ENCODE measurements at regions not wholly inside any gene's neighbourhood (a gene's known extent, or its start where the extent isn't known, plus 50 kb on each side); places are given as distances from the start of the nearest gene placed in this dataset.

GRCh38 chr2:226076529-226076928, 677.0 kb downstream of the NYAP2 start:
- H3K36me3 ChIP-seq (ENCODE audit: control insufficient read depth in 4 of 4, insufficient read depth in 3 of 4, low read depth in 1 of 4, low read length in 3 of 4) = no peaks in the 10 kb centered on the region
- TF ChIP-seq MAX (IDR thresholded peaks at IDR 0.05) (no peak), RXRA (IDR thresholded peaks at IDR 0.05) (no peak), FOXA2 (IDR thresholded peaks at IDR 0.05) (no peak), TAF1 (conservative IDR thresholded peaks at IDR 0.05) (no peak), FOXA1 (IDR thresholded peaks at IDR 0.05) (no peak), EGR1 (IDR thresholded peaks at IDR 0.05; ENCODE audit: low read depth in 2 of 2) (no peak), ATF3 (IDR thresholded peaks at IDR 0.05) (no peak), HNF4G (IDR thresholded peaks at IDR 0.05) (no peak), HNF4A (conservative IDR thresholded peaks at IDR 0.05) (no peak), CTCF (IDR thresholded peaks at IDR 0.05; ENCODE audit: low read depth, low read length, missing input control) (no peak), NR2F2 (IDR thresholded peaks at IDR 0.05) (no peak), REST (IDR thresholded peaks at IDR 0.05) (no peak), GABPA (IDR thresholded peaks at IDR 0.05 in 1 of 2, conservative IDR thresholded peaks at IDR 0.05 in 1 of 2) (no peak)
- H3K27me3 ChIP-seq (ENCODE audit: control insufficient read depth in 4 of 4, insufficient read depth in 4 of 4, low read length in 3 of 4) = no peaks in the 10 kb centered on the region
- DNase-seq (ENCODE audit: low spot score) = no peak
- no peaks in the 10 kb centered on the region for H3K9me3 ChIP-seq (ENCODE audit: control insufficient read depth in 4 of 4, low read length in 3 of 4)
- no peaks in the 10 kb centered on the region for H3K4me1 ChIP-seq (ENCODE audit: control insufficient read depth in 4 of 4, insufficient read depth in 4 of 4, low read length in 3 of 4)
- no peak overlapping the region for H3K27ac ChIP-seq (ENCODE audit: low read depth in 1 of 2, low read length in 2 of 2)
- 90% methylated on average over 1 of the region's 1 CpG for WGBS
- no peak overlapping the region for H3K4me3 ChIP-seq (ENCODE audit: low read depth in 1 of 3, low read length in 3 of 3)
- no peak overlapping the region for H3K9ac ChIP-seq (ENCODE audit: low read depth in 1 of 2, low read length in 2 of 2)

- Histone ChIP-seq H3K9me3 (ENCODE audit: control insufficient read depth in 4 of 4, low read length in 3 of 4) (no peaks in the 10 kb centered on the region), H3K9ac (ENCODE audit: low read depth in 1 of 2, low read length in 2 of 2) (no peak overlapping the region)
- DNase-seq (ENCODE audit: low spot score) = no peak
Observed at GRCh38 chr2:226074391-226074790, 674.9 kb downstream of the NYAP2 start.

More at GRCh38 chr2:226074391-226074790, 674.9 kb downstream of the NYAP2 start:
- H3K4me3 ChIP-seq (ENCODE audit: low read depth in 1 of 3, low read length in 3 of 3) = no peak overlapping the region
- H3K4me1 ChIP-seq (ENCODE audit: control insufficient read depth in 4 of 4, insufficient read depth in 4 of 4, low read length in 3 of 4) = no peaks in the 10 kb centered on the region
- H3K27ac ChIP-seq (ENCODE audit: low read depth in 1 of 2, low read length in 2 of 2) = no peak overlapping the region
- WGBS = 82% methylated on average over 5 of the region's 5 CpGs
- H3K27me3 ChIP-seq (ENCODE audit: control insufficient read depth in 4 of 4, insufficient read depth in 4 of 4, low read length in 3 of 4) = no peaks in the 10 kb centered on the region
- no peak for TF ChIP-seq RXRA (IDR thresholded peaks at IDR 0.05)
- TF ChIP-seq REST (IDR thresholded peaks at IDR 0.05) = no peak
- no peak for TF ChIP-seq RAD21 (IDR thresholded peaks at IDR 0.05)
- no peak for TF ChIP-seq CTCF (IDR thresholded peaks at IDR 0.05; ENCODE audit: low read depth, low read length, missing input control)
- no peak for TF ChIP-seq EGR1 (IDR thresholded peaks at IDR 0.05; ENCODE audit: low read depth in 2 of 2)
- no peak for TF ChIP-seq ZBTB33 (IDR thresholded peaks at IDR 0.05)
- no peak for TF ChIP-seq NR2F2 (IDR thresholded peaks at IDR 0.05)
- TF ChIP-seq GABPA (IDR thresholded peaks at IDR 0.05 in 1 of 2, conservative IDR thresholded peaks at IDR 0.05 in 1 of 2) = no peak
- TF ChIP-seq TAF1 (conservative IDR thresholded peaks at IDR 0.05) = no peak
- no peak for TF ChIP-seq SP1 (IDR thresholded peaks at IDR 0.05)
- TF ChIP-seq HNF4G (IDR thresholded peaks at IDR 0.05) = no peak
- TF ChIP-seq YY1 (IDR thresholded peaks at IDR 0.05) = no peak
- no peak for TF ChIP-seq ATF3 (IDR thresholded peaks at IDR 0.05)
- no peaks in the 10 kb centered on the region for H3K36me3 ChIP-seq (ENCODE audit: control insufficient read depth in 4 of 4, insufficient read depth in 3 of 4, low read depth in 1 of 4, low read length in 3 of 4)

All from liver (tissue), 8 donors.